Astrocyte (in vitro differentiated cells and primary cell): ENCODE measurements at regions not wholly inside any gene's neighbourhood (a gene's known extent, or its start where the extent isn't known, plus 50 kb on each side); places are given as distances from the start of the nearest gene placed in this dataset.

Experiments
- CTCF ChIP-seq: IDR thresholded peaks from 2 replicates; pipeline ENCODE4 v1.5.1; 2011; ENCODE audit warnings: low read depth, mild to moderate bottlenecking, inconsistent platforms, low read length, moderate library complexity; ENCODE audit not compliant: insufficient read depth
- EZH2 ChIP-seq: IDR thresholded peaks from 2 replicates; pipeline ENCODE4 v1.6.1; 2012; ENCODE audit warnings: mild to moderate bottlenecking, low read length, inconsistent platforms; ENCODE audit not compliant: insufficient read depth

GRCh38 chr1:53408755-53409129, 50.5 kb upstream of the DMRTB1 start:
- no peak for TF ChIP-seq CTCF
- TF ChIP-seq EZH2, result no peak
